Left colon (tissue), 2 donors: ENCODE measurements at regions not wholly inside any gene's neighbourhood (a gene's known extent, or its start where the extent isn't known, plus 50 kb on each side); places are given as distances from the start of the nearest gene placed in this dataset.
"Not testable (repeated sequence)": the region's sequence is repeated elsewhere in the genome, so short reads cannot be mapped to it uniquely, and the experiment has no call there.

Experiments used
- ATAC-seq: fragments of 200-7000 bp; cut with Tn5 transposase; one replicate; pipeline ENCODE4 v1.9.1; 2020; ENCODE audit warnings: mild to moderate bottlenecking, moderate library complexity
- DNase-seq, 2 donors: peaks; one replicate each; pipeline ENCODE4 v3.0.0-alpha.2; 2020
- intact Hi-C, 2 donors: fragments of 100-400 bp; cut with DNase I in 1 of 2; cut with micrococcal nuclease in 1 of 2; formaldehyde crosslinking; loops; one replicate each; pipeline versions ENCODE4 v1.11.2 to v1.14.0; 2022; cut with DNase I, micrococcal nuclease
- donor health status: DM: no; HTN: no; CAD: no.
- donor health status: DM: yes; HTN: yes; CAD: no.

DNA sequence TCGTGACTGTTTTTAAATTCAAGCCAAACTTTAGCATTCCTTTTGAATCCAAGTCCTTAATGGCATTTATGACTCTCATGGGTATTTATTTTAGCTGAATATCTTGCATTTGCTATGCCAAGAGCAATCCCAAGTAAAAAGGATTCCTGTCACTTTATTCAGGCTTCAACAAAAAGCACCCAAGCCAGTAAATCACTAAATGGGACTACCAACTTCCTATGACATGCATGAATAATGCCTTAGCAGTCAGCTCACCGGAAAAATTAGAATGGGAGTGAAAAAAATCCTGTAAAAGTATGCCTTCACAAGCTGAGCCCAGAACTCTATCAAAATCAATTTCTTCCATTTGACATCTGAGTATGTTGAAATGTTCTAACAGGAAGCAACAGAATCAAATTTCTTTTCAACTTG, 1297.9 kb downstream of the ROBO2 start:
- ATAC-seq (no peak), DNase-seq (no peak)
- intact Hi-C loops, result no loop called here

GRCh38 chr3:78338405-78338804, 1298.5 kb downstream of the ROBO2 start:
- intact Hi-C loops, result no loop called here
- no peak for ATAC-seq

DNA sequence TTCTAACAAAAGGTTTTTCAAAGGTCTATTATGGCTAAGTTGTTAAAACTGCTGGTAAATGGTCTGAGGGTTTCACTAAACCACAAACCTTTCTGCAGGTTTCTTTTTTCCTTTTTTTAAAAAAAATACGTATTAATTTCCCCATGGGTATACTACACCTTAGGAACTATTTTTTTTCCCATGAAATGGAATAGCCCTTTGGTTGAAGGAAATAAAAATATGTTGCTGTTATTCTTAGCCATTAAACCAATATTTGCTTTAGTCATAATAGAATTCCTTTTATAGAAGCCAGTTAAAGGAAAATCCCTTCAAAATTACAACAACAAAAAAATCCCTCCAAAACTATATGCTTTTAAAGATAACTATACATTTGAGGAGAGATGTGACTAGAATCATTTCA, 1303.3 kb downstream of the ROBO2 start:
- no peak for ATAC-seq
- intact Hi-C loops, result no loop called here
- no peak for DNase-seq

More at GRCh38 chr3:78338405-78338804, 1298.5 kb downstream of the ROBO2 start:
- no peak for DNase-seq

GRCh38 chr3:78344267-78344666, 1304.4 kb downstream of the ROBO2 start:
- DNase-seq, intact Hi-C loops, ATAC-seq: not testable (repeated sequence)

- ATAC-seq (no peak), DNase-seq (no peak)
- intact Hi-C loops, result no loop called here
Measured at GRCh38 chr3:78344918-78345317, 1305.0 kb downstream of the ROBO2 start.

DNA sequence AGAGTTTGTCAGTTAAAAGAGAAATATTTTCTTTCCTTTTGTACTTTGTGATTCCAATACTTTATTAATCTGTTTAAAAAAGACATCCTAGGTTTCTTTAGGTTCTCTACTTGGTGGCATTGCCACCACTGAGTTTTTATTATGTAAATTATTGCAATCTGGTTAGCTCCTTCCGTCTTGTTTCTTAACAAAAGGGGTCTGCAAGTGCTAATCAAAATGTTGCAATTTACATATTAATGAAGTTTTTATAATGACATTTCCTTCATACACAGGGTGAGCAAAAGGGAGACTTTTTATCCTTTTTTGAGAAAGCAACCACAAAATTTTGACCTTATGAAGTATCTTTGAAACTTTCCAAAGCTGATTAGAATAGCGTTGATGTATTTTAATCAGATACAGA, 1307.3 kb downstream of the ROBO2 start:
- DNase-seq (no peak), ATAC-seq (no peak)
- intact Hi-C loops, result no loop called here

- intact Hi-C loops, result no loop called here
- DNase-seq, result no peak
- ATAC-seq, result no peak
Measured at GRCh38 chr3:78348664-78349063, 1308.8 kb downstream of the ROBO2 start.

DNA sequence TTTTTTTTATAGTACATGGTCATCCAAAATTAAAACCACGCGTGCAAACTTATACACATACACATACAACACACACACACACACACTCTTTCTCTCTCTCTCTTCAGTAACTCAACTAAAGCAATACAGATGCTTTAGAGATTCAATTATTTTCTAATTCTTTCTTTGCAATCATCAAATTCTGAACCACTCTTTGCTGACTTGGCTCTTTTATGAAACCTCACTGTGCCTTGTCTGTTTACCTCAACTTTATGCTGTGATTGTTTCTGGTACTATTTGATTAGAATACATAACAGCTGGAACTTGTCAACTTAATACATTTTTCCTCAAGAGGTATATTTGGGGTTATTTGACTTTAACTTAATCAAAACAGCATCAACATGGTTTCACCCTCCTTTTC, 1309.7 kb downstream of the ROBO2 start:
- no peak for DNase-seq
- no peak for ATAC-seq
- intact Hi-C loops, result no loop called here

DNA sequence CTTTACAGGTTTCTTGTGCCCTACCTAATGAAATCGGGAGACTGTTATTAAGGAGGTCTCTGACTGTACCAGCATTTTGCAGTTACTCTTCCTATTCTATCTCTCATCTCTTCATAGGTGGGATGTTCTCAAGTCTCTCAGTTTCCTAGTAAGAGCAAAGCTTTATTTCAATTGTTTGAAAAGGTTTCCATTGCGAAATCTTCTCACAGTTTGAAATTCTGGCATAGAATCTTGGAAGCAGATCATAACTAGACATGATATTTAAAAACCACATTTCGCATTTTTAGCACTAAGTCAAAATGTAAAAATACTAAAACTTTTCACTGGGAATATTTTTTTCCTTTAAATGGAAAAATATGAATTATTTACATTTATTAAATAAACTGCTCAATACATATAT, 1311.4 kb downstream of the ROBO2 start:
- ATAC-seq (no peak), DNase-seq (no peak)
- intact Hi-C loops, result no loop called here

DNA sequence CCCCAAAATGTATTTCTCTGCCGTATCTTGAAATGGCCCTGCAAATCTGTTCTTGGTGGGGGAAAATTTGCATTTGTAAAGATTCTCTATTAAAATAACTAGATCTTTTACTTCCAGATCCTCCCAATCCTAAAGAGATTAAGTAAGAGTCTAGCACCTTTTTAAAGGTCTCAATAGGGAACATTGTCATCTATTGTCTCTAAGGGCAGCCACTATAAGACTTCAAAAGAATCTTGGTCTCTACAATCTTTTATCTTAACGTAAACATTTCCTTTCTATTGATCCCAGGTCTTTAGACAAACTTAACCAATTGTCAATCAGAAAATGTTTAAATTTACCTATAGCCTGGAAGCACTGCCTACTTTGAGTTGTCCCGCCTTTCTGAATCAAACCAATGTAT, 1313.3 kb downstream of the ROBO2 start:
- ATAC-seq, result no peak
- intact Hi-C loops, result no loop called here
- DNase-seq, result no peak

- intact Hi-C loops, result no loop called here
- no peak for DNase-seq
- no peak for ATAC-seq
Measured at GRCh38 chr3:78360849-78361248, 1321.0 kb downstream of the ROBO2 start.

DNA sequence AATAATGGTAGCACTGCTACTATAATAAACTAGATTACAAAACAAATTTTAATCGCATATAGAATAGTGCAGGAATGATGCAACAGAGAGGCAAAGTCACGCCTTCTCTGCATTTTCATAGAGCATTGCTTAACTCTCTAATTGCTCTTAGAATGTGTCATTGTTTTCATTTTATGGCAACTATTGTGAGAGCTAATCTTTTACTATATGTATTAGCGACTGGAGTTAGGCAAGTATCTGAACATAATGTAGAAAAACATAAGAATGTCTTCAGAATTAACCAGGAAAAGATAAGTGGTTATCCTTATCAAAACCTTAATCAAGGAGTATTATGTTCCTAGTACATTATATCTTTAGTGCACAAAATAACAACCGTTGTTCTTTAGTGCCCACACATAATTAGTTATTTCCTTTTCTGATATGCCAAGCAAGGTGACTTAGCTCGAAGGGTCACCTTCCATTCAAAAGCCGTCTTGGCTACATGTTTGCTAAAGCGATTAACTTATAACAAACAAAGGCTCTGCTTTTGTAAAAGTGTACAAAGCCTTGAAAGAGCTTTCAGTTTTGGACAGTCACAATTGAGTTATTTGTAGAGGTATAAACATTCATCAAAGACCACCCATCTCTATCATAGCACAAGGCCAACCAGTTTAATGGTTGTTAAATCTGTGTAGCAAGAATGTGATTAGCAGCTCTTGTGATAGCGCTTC, 1328.9 kb downstream of the ROBO2 start:
- DNase-seq (no peak), ATAC-seq (no peak)
- intact Hi-C loops, result no loop called here

DNA sequence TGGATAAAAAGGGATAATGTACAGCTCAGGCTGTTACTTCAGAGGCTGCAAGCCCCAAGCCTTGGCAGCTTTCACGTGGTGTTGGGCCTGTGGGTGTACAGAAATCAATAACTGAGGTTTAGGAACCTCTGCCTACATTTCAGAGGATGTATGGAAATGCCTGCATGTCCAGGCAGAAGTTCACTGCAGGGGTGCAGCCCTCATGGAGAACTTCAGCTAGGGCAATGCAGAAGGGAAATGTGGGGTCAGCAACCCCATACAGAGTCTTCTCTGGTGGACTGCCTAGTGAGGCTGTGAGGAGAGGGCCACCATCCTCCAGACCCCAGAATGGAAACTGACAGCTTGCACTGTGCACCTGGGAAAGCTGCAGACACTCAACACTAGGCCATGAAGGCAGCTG, 1350.3 kb downstream of the ROBO2 start:
- ATAC-seq, result no peak
- DNase-seq, result no peak
- intact Hi-C loops, result no loop called here

DNA sequence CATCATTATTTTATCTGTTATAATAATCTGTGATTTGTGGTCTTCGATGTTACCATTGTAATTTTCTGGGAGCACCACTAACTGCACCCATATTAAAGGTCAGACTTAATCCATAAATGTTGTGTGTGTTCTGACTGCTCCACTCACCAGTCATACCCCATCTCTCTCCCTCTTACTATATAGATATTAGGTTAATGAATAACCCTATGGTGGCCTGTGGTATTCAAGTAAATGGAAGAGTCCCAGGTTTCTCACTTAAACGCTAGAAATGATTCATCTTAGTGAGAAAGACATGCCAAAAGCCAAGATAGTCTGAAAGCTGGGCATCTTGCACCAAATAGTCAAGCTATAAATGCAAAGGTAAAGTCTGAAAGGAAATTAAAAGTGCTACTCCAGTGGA, 1358.5 kb downstream of the ROBO2 start:
- ATAC-seq, result no peak
- intact Hi-C loops, result no loop called here
- DNase-seq, result no peak

DNA sequence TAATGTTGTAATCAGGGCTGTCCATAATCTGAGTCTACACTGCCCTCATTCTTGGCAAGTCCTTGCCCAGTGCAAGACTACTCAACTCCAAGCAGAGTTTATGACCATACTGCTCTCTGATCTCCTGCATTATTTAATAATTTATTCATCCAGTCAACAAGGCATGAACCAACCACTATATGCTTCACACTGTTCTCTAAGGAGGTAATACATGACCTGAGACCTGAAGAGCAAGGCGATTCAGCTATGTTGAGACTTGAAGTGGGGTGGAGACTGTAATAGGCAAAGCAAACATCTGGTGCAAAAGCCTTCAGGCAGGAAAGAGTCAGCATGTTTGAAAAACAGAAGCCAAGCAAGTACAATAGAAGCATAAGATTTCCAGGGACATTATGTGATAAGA, 1362.8 kb downstream of the ROBO2 start:
- DNase-seq (no peak), ATAC-seq (no peak)
- intact Hi-C loops, result no loop called here

DNA sequence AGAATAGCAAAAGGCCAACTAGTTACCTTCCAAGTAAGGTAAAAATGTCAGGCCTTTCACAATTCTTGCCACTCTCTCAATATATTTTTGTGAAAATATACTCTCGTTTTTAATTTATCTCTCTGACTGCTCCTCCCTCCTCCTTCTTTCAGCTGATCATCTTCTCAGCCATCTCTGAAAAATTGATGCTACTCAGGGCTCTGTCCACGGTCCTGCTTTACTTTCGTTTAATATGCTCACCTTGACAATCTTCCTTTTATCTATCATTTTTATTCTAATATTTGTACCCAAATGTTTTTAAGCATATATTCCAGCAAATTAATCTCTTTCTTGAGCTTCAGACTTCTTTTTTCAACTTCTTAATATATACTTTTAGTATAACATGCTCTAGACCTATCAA, 1362.1 kb downstream of the ROBO1 start:
- ATAC-seq (no peak), DNase-seq (no peak)
- intact Hi-C loops, result no loop called here

- DNase-seq (no peak), ATAC-seq (no peak)
- intact Hi-C loops, result no loop called here
Measured at GRCh38 chr3:78406396-78406795, 1361.4 kb downstream of the ROBO1 start.

GRCh38 chr3:78410077-78410476, 1357.7 kb downstream of the ROBO1 start:
- no peak for ATAC-seq

GRCh38 chr3:78414261-78414660, 1353.5 kb downstream of the ROBO1 start:
- no peak for DNase-seq
- no peak for ATAC-seq
- intact Hi-C loops, result no loop called here

More at GRCh38 chr3:78410077-78410476, 1357.7 kb downstream of the ROBO1 start:
- no peak for DNase-seq
- intact Hi-C loops, result no loop called here

GRCh38 chr3:78420611-78421010, 1347.2 kb downstream of the ROBO1 start:
- DNase-seq (no peak), ATAC-seq (no peak)
- intact Hi-C loops, result no loop called here

DNA sequence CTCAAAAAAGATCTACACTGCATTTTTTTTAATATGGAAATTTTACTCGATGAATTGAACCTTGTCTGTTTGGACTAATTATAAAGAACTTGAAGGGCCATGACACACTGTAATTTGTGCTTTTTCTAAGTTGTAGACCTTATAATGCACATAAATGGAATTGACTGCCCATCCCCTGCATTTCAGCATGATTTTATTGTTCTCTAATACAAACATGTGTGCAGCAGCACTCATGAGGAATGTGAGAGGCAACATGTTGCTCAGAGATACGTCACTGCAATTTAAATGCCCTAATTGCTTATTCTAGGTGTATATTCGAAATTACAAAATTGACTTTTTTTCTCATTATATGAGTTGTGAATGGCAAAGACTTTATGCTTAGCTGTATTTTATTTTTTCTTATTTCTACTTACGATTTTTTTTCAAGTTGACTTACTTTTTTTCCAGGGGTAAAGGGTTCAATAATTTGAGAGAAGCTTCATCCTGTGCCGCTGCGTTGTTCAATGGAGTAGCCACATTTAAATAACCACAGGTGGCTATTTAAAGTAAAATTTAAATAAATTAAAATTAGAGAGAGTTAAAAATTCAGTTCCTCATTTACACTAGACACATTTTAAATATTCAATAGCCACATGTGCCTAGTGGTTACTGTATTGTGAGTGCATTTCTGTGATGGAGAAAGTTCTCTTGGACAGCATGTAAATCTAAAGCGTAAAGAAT, 1346.4 kb downstream of the ROBO1 start:
- DNase-seq, result no peak
- intact Hi-C loops, result no loop called here

More for the DNA sequence above, 1346.4 kb downstream of the ROBO1 start:
- ATAC-seq, result no peak
